K562 (cell line): ENCODE measurements at regions not wholly inside any gene's neighbourhood (a gene's known extent, or its start where the extent isn't known, plus 50 kb on each side); places are given as distances from the start of the nearest gene placed in this dataset.

Experiments used
- CBFA2T2 ChIP-seq: fragments of 450-650 bp; conservative IDR thresholded peaks from 2 replicates; pipeline ENCODE4 v1.6.1; 2017; ENCODE audit warnings: mild to moderate bottlenecking
- FOXA1 ChIP-seq: fragments of 450-650 bp; IDR thresholded peaks from 2 replicates; pipeline ENCODE4 v1.6.1; 2016; ENCODE audit warnings: mild to moderate bottlenecking, borderline replicate concordance
- HDAC2 ChIP-seq: fragments of 450-650 bp; IDR thresholded peaks from 2 replicates; pipeline ENCODE4 v1.6.1; 2016; ENCODE audit warnings: mild to moderate bottlenecking
- MAZ ChIP-seq, 2 experiments: fragments of 450-650 bp in 1 of 2; sonication (generic) in 1 of 2; formaldehyde crosslinking; IDR thresholded peaks in 1 of 2; conservative IDR thresholded peaks in 1 of 2; 2 replicates each; pipeline versions ENCODE4 v1.4.0 to v1.5.0; 2020; ENCODE audit warnings: mild to moderate bottlenecking in 1 of 2, missing genetic modification reagents in 1 of 2
- ZBTB7A ChIP-seq: IDR thresholded peaks from 2 replicates; pipeline ENCODE4 v1.6.1; 2011; ENCODE audit warnings: low read depth, mild to moderate bottlenecking, low read length, moderate library complexity, borderline replicate concordance; ENCODE audit not compliant: control insufficient read depth
- ZNF655 ChIP-seq: fragments of 250-450 bp; sonication (Bioruptor Pico); IDR thresholded peaks from 2 replicates; pipeline ENCODE4 v1.5.0; 2021
- TF ChIP-seq, protein P1 (sequence below), 2 experiments: fragments of 450-650 bp; formaldehyde crosslinking in 1 of 2; IDR thresholded peaks; 2 replicates each; pipeline versions ENCODE4 v1.4.0 to v1.6.1; 2014 to 2020; ENCODE audit warnings: mild to moderate bottlenecking in 2 of 2, borderline replicate concordance in 1 of 2, low read depth in 1 of 2
- TF ChIP-seq, protein P2 (sequence below), 3 experiments: IDR thresholded peaks in 2 of 3; conservative IDR thresholded peaks in 1 of 3; 2 replicates each; pipeline ENCODE4 v1.5.1; 2011 to 2012; ENCODE audit warnings: low read length in 3 of 3, mild to moderate bottlenecking in 3 of 3, control low read depth in 2 of 3, improper control_type of control experiment in 1 of 3, inconsistent platforms in 1 of 3, low read depth in 1 of 3, mixed read lengths in 1 of 3, moderate library complexity in 1 of 3; ENCODE audit not compliant: insufficient read depth in 2 of 3

DNA sequence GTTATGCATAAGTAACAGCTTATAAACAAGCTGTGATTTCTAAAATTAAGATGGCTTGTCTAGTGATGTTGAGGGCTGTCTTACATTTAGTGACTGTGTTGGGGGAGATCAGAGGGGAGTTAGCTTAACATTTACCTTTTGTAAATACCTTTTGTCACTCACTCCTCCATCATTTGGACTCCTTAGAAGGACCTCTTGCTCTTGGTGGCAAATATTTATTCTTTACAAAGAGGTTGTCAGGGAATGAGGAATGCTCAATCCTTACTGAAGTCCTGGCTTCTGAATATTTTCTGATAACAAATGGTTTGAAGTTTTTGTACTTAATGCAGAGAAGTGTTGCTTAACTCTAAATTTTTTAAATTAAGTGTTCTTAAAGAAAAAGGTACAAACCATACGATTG is 438.8 kb upstream of the FAM98A start:
- no peak for TF ChIP-seq ZNF655 (CRISPR knock-in tag)
- no peak for TF ChIP-seq CBFA2T2
- TF ChIP-seq, protein P1, sequence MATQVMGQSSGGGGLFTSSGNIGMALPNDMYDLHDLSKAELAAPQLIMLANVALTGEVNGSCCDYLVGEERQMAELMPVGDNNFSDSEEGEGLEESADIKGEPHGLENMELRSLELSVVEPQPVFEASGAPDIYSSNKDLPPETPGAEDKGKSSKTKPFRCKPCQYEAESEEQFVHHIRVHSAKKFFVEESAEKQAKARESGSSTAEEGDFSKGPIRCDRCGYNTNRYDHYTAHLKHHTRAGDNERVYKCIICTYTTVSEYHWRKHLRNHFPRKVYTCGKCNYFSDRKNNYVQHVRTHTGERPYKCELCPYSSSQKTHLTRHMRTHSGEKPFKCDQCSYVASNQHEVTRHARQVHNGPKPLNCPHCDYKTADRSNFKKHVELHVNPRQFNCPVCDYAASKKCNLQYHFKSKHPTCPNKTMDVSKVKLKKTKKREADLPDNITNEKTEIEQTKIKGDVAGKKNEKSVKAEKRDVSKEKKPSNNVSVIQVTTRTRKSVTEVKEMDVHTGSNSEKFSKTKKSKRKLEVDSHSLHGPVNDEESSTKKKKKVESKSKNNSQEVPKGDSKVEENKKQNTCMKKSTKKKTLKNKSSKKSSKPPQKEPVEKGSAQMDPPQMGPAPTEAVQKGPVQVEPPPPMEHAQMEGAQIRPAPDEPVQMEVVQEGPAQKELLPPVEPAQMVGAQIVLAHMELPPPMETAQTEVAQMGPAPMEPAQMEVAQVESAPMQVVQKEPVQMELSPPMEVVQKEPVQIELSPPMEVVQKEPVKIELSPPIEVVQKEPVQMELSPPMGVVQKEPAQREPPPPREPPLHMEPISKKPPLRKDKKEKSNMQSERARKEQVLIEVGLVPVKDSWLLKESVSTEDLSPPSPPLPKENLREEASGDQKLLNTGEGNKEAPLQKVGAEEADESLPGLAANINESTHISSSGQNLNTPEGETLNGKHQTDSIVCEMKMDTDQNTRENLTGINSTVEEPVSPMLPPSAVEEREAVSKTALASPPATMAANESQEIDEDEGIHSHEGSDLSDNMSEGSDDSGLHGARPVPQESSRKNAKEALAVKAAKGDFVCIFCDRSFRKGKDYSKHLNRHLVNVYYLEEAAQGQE (IDR thresholded peaks at IDR 0.05; ENCODE audit: borderline replicate concordance), result no peak
- TF ChIP-seq, protein P1 (CRISPR knock-in tag; IDR thresholded peaks at IDR 0.05; ENCODE audit: low read depth), result no peak
- TF ChIP-seq ZBTB7A, result no peak
- TF ChIP-seq FOXA1, result no peak
- TF ChIP-seq HDAC2, result no peak
- TF ChIP-seq, protein P2, sequence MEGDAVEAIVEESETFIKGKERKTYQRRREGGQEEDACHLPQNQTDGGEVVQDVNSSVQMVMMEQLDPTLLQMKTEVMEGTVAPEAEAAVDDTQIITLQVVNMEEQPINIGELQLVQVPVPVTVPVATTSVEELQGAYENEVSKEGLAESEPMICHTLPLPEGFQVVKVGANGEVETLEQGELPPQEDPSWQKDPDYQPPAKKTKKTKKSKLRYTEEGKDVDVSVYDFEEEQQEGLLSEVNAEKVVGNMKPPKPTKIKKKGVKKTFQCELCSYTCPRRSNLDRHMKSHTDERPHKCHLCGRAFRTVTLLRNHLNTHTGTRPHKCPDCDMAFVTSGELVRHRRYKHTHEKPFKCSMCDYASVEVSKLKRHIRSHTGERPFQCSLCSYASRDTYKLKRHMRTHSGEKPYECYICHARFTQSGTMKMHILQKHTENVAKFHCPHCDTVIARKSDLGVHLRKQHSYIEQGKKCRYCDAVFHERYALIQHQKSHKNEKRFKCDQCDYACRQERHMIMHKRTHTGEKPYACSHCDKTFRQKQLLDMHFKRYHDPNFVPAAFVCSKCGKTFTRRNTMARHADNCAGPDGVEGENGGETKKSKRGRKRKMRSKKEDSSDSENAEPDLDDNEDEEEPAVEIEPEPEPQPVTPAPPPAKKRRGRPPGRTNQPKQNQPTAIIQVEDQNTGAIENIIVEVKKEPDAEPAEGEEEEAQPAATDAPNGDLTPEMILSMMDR (IDR thresholded peaks at IDR 0.05 in 2 of 3, conservative IDR thresholded peaks at IDR 0.05 in 1 of 3; ENCODE audit: insufficient read depth in 2 of 3, low read depth in 1 of 3, low read length in 3 of 3), result no peak
- TF ChIP-seq MAZ (CRISPR knock-in tag; conservative IDR thresholded peaks at IDR 0.05 in 1 of 2, IDR thresholded peaks at IDR 0.05 in 1 of 2), result no peak
